Ascending aorta (tissue), 2 donors: ENCODE measurements at regions not wholly inside any gene's neighbourhood (a gene's known extent, or its start where the extent isn't known, plus 50 kb on each side); places are given as distances from the start of the nearest gene placed in this dataset.

ENCODE experiments used
- DNase-seq, 2 donors: peaks; one replicate each; pipeline ENCODE4 v3.0.0-alpha.2; 2019; ENCODE audit warnings: low spot score in 2 of 2
- H3K27ac ChIP-seq, 2 donors: fragments of 200-600 bp; sonication (generic); one replicate each; pipeline ENCODE4 v1.5.1; 2016 to 2017; ENCODE audit warnings: mild to moderate bottlenecking in 1 of 2
- H3K27me3 ChIP-seq: fragments of 200-600 bp; sonication (generic); one replicate; pipeline ENCODE4 v1.5.1; 2017
- H3K36me3 ChIP-seq, 2 donors: fragments of 200-600 bp; sonication (generic); one replicate each; pipeline ENCODE4 v1.5.1; 2016
- H3K4me1 ChIP-seq, 2 donors: fragments of 200-600 bp; sonication (generic); one replicate each; pipeline ENCODE4 v1.5.1; 2016 to 2017; ENCODE audit warnings: mild to moderate bottlenecking in 1 of 2
- H3K4me3 ChIP-seq, 2 donors: fragments of 200-600 bp; sonication (generic); one replicate each; pipeline ENCODE4 v1.5.1; 2016 to 2017; ENCODE audit warnings: mild to moderate bottlenecking in 1 of 2
- H3K9me3 ChIP-seq, 2 donors: fragments of 200-600 bp; sonication (generic); one replicate each; pipeline ENCODE4 v1.5.1; 2016
- intact Hi-C: fragments of 100-400 bp; cut with DNase I; formaldehyde crosslinking; loops from one replicate; pipeline ENCODE4 v1.15.1; 2023
- TF ChIP-seq, protein P1 (sequence below), 3 experiments: fragments of 200-600 bp in 2 of 3; fragments of 450-650 bp in 1 of 3; sonication (generic) in 2 of 3; IDR thresholded peaks; one replicate each; pipeline ENCODE4 v1.5.1; 2016 to 2019; ENCODE audit warnings: antibody characterized with exemption in 3 of 3, mild to moderate bottlenecking in 1 of 3, moderate library complexity in 1 of 3

- H3K4me3 ChIP-seq = no peak overlapping the region
- H3K4me1 ChIP-seq = no peaks in the 10 kb centered on the region
- H3K9me3 ChIP-seq = no peaks in the 10 kb centered on the region
- TF ChIP-seq, protein P1, sequence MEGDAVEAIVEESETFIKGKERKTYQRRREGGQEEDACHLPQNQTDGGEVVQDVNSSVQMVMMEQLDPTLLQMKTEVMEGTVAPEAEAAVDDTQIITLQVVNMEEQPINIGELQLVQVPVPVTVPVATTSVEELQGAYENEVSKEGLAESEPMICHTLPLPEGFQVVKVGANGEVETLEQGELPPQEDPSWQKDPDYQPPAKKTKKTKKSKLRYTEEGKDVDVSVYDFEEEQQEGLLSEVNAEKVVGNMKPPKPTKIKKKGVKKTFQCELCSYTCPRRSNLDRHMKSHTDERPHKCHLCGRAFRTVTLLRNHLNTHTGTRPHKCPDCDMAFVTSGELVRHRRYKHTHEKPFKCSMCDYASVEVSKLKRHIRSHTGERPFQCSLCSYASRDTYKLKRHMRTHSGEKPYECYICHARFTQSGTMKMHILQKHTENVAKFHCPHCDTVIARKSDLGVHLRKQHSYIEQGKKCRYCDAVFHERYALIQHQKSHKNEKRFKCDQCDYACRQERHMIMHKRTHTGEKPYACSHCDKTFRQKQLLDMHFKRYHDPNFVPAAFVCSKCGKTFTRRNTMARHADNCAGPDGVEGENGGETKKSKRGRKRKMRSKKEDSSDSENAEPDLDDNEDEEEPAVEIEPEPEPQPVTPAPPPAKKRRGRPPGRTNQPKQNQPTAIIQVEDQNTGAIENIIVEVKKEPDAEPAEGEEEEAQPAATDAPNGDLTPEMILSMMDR (IDR thresholded peaks at IDR 0.05) = no peak
- no peaks in the 10 kb centered on the region for H3K27me3 ChIP-seq
- DNase-seq = no peak
- no peak overlapping the region for H3K27ac ChIP-seq
- intact Hi-C loops = no loop called here
- H3K36me3 ChIP-seq = no peaks in the 10 kb centered on the region
Observed at GRCh38 chr2:210798180-210798579, 241.8 kb downstream of the CPS1 start.

DNA sequence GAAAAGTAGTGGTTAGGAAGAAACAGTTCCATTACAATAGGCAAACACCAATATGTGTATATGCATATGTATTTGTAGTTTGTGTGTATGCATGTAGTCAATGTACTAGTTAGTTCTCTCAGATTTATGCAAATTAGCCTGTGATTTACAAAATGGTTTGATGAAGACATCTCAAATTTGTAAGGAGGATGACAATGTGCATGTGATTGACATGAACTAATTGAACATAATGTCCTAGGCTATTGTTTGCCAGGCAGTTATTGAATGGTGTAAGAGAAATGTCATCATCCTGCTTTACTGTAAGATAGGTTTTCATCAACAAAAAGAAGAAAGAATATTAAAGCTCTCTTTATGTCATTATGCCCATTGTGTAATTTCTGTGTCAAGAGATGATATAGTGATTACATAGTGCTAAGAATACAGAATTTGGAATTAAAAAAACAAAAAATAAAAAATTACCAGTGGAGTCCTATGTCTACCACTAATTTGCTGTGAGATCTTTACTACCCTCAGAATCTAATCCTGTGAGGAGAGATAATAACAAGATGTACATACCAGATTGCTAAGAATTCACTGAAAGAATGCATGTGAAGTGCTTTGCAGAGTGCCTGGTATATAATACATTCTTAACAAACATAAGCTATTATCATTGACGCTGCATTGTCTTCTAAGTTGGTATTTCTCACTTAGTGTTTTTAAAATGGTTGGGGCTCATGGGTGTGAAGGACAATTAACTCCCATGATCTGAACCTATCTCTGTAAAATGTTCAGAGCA lies 258.0 kb downstream of the CPS1 start:
- TF ChIP-seq, protein P1 (IDR thresholded peaks at IDR 0.05) = no peak
- H3K4me1 ChIP-seq = no peaks in the 10 kb centered on the region
- H3K27me3 ChIP-seq = no peaks in the 10 kb centered on the region
- no peaks in the 10 kb centered on the region for H3K36me3 ChIP-seq
- no peak overlapping the region for H3K27ac ChIP-seq
- intact Hi-C loops = no loop called here
- no peak overlapping the region for H3K4me3 ChIP-seq
- peaks cover 0 to 6% of the 10 kb centered on the region in 2 donors for H3K9me3 ChIP-seq
- no peak for DNase-seq

- H3K36me3 ChIP-seq = no peaks in the 10 kb centered on the region
- intact Hi-C loops = no loop called here
- H3K4me3 ChIP-seq = no peak overlapping the region
- H3K27ac ChIP-seq = no peak overlapping the region
- no peak for DNase-seq
- no peaks in the 10 kb centered on the region for H3K4me1 ChIP-seq
- H3K27me3 ChIP-seq = no peaks in the 10 kb centered on the region
- TF ChIP-seq, protein P1 (IDR thresholded peaks at IDR 0.05) = no peak
- no peaks in the 10 kb centered on the region for H3K9me3 ChIP-seq
Observed at GRCh38 chr2:210816769-210817168, 260.4 kb downstream of the CPS1 start.

GRCh38 chr2:210818473-210818872 lies 262.1 kb downstream of the CPS1 start:
- no peak overlapping the region for H3K27ac ChIP-seq

DNA sequence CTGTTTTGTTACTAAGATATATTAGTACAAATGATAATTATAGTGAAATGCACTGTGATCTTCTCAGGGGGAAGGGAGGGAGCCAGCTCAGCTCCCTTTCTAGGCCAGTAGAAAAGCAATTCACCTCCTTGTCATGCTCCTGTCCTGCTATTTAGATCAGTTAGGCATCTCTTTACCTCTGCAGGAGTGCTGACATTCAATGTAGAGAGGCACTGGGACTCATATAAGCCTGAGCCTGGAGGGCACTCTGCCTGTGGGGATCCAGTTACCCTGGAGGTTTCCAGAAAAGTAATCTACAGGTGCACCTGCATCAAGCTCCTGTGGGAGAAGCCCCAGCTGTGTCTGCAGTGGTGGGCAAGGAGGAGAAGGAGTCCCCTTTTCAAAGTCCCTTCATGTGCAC lies 277.0 kb downstream of the CPS1 start:
- no peak overlapping the region for H3K27ac ChIP-seq
- H3K36me3 ChIP-seq = no peaks in the 10 kb centered on the region
- H3K4me3 ChIP-seq = no peak overlapping the region
- no peaks in the 10 kb centered on the region for H3K9me3 ChIP-seq
- intact Hi-C loops = no loop called here
- TF ChIP-seq, protein P1 (IDR thresholded peaks at IDR 0.05) = no peak
- DNase-seq = no peak
- no peaks in the 10 kb centered on the region for H3K4me1 ChIP-seq
- H3K27me3 ChIP-seq = no peaks in the 10 kb centered on the region

More at GRCh38 chr2:210818473-210818872, 262.1 kb downstream of the CPS1 start:
- Histone ChIP-seq H3K9me3 (no peaks in the 10 kb centered on the region), H3K36me3 (no peaks in the 10 kb centered on the region), H3K4me3 (no peak overlapping the region), H3K4me1 (no peaks in the 10 kb centered on the region), H3K27me3 (no peaks in the 10 kb centered on the region)
- TF ChIP-seq, protein P1 (IDR thresholded peaks at IDR 0.05) = no peak
- intact Hi-C loops = no loop called here
- DNase-seq = no peak
